ENCODE measurements at regions not wholly inside any gene's neighbourhood (a gene's known extent, or its start where the extent isn't known, plus 50 kb on each side); places are given as distances from the start of the nearest gene placed in this dataset.

DNA sequence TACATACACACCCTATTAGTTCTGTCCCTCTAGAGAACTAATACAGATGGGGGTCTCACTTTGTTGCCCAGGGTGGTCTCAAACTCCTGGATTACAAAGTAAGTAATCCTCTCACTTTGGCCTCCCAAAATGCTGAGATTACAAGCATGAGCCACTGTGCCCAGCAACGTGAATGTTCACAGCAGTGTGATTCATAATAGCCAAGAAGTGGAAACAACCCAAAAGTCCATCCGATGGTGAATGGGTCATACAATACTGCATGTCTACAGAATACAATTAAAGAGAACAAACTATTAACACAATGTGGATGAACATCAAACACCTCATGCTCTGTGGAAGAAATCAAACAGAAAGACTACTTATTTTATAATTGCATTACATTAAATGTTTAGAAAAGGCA, 57.3 kb upstream of the SYNE2 start:
- TF ChIP-seq CTCF (optimal IDR thresholded peaks at IDR 0.05 in 1 of 3, IDR thresholded peaks at IDR 0.05 in 1 of 3, conservative IDR thresholded peaks at IDR 0.05 in 1 of 3; ENCODE audit: extremely low read depth in 1 of 3, insufficient read depth in 2 of 3, low read length in 3 of 3): no peak
- no peak for TF ChIP-seq EZH2 (IDR thresholded peaks at IDR 0.05; ENCODE audit: low read length)
